NOMO-1 (cell line): ENCODE measurements at regions not wholly inside any gene's neighbourhood (a gene's known extent, or its start where the extent isn't known, plus 50 kb on each side); places are given as distances from the start of the nearest gene placed in this dataset.

Experiments
- DNase-seq, 2 experiments: peaks; one replicate each; lab custom pipeline; 2025; ENCODE audit not compliant: unreplicated experiment in 2 of 2; lab: John Stamatoyannopoulos, UW

- DNase-seq: no peak
Observed at GRCh38 chr17:77848257-77848656, 110.2 kb upstream of the TNRC6C start.

- no peak for DNase-seq
Observed at GRCh38 chr17:77849239-77849638, 109.3 kb upstream of the TNRC6C start.

- no peak for DNase-seq
Observed at GRCh38 chr17:77851921-77852320, 106.6 kb upstream of the TNRC6C start.

GRCh38 chr17:77852731-77853130 lies 105.8 kb upstream of the TNRC6C start:
- DNase-seq: no peak

GRCh38 chr17:77853191-77853977 lies 105.1 kb upstream of the TNRC6C start:
- DNase-seq: no peak

GRCh38 chr17:77854083-77854758 lies 104.3 kb upstream of the TNRC6C start:
- DNase-seq: no peak

GRCh38 chr17:77854759-77855745 lies 103.5 kb upstream of the TNRC6C start:
- no peak for DNase-seq

GRCh38 chr17:77856551-77857305 lies 101.8 kb upstream of the TNRC6C start:
- no peak for DNase-seq

- no peak for DNase-seq
Observed at GRCh38 chr17:77857306-77857555, 101.3 kb upstream of the TNRC6C start.

- DNase-seq: no peak
Observed at GRCh38 chr17:77857613-77858012, 100.9 kb upstream of the TNRC6C start.

GRCh38 chr17:77858291-77859034 lies 100.0 kb upstream of the TNRC6C start:
- DNase-seq: no peak

- DNase-seq: no peak
Observed at GRCh38 chr17:77859035-77859810, 99.3 kb upstream of the TNRC6C start.

GRCh38 chr17:77861133-77861695 lies 97.3 kb upstream of the TNRC6C start:
- DNase-seq: no peak

- no peak for DNase-seq
Observed at GRCh38 chr17:77861981-77862645, 96.4 kb upstream of the TNRC6C start.

GRCh38 chr17:77862890-77863813 lies 95.4 kb upstream of the TNRC6C start:
- DNase-seq: no peak

GRCh38 chr17:77863814-77864161 lies 94.7 kb upstream of the TNRC6C start:
- peak; percentile 74 to 81 for DNase-seq
